ENCODE measurements at regions not wholly inside any gene's neighbourhood (a gene's known extent, or its start where the extent isn't known, plus 50 kb on each side); places are given as distances from the start of the nearest gene placed in this dataset.

DNA sequence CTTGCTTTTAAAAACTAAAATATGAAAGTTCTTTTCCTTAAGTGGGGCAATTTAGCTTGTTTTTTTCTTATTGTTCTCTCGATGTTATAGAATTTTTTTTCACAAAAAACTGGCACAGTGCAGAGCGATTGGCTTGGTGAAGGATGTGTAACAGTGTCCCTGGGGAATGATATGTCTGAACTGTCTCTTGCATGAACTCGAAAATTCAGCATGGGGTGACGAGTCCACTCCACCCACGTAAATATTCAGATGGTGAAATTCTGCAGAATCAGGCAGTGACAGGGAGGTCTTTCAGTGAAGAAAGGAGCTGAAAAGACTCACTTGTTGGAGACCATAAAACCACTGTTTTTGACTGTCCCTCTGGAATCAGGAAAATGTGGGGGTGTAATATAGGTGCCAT is 505.3 kb downstream of the MMUT start:
- TF ChIP-seq POLR2A (IDR thresholded peaks at IDR 0.05) (no peak), CTCF (IDR thresholded peaks at IDR 0.05) (no peak)
